ENCODE measurements at regions not wholly inside any gene's neighbourhood (a gene's known extent, or its start where the extent isn't known, plus 50 kb on each side); places are given as distances from the start of the nearest gene placed in this dataset.

- POLR2A ChIA-PET: no interaction called here
- WGBS (ENCODE audit: insufficient coverage): 89% methylated on average over 4 of the region's 4 CpGs
Observed at GRCh38 chr5:174287761-174288160, 242.3 kb downstream of the NSG2 start.

GRCh38 chr5:174288439-174288838, 242.9 kb downstream of the NSG2 start:
- H3K27ac ChIP-seq (ENCODE audit: insufficient read depth in 1 of 2, low read depth in 1 of 2, low read length in 2 of 2, poor library complexity in 1 of 2, severe bottlenecking in 2 of 2): no peak overlapping the region
- no peak overlapping the region for H3K4me3 ChIP-seq (ENCODE audit: control insufficient read depth in 1 of 7, extremely low read depth in 1 of 7, insufficient read depth in 4 of 7, low read depth in 2 of 7, low read length in 6 of 7)
- DNase-seq: no peak
- no peaks in the 10 kb centered on the region for H3K4me1 ChIP-seq (ENCODE audit: control extremely low read depth in 1 of 4, control insufficient read depth in 4 of 4, insufficient read depth in 4 of 4, low read length in 3 of 4)
- no peaks in the 10 kb centered on the region for H3K36me3 ChIP-seq (ENCODE audit: control insufficient read depth in 4 of 4, insufficient read depth in 4 of 4, low read length in 3 of 4)
- no peaks in the 10 kb centered on the region for H3K9me3 ChIP-seq (ENCODE audit: control extremely low read depth in 1 of 5, control insufficient read depth in 4 of 5, insufficient read depth in 2 of 5, low read depth in 1 of 5, low read length in 4 of 5)
- POLR2A ChIA-PET: no interaction called here
- CTCF ChIA-PET: interaction anchor here (0.6 kb wide), 1 partner anchor 249 kb away, joined by 4 read pairs; no protein-coding TSS in a partner anchor
- peaks cover 0 to 14% (median 0%) of the 10 kb centered on the region in 5 experiments for H3K27me3 ChIP-seq (replicated peaks in 2 of 5; ENCODE audit: control insufficient read depth in 4 of 5, insufficient read depth in 5 of 5, low read length in 4 of 5)
- 87% methylated on average over 6 of the region's 6 CpGs for WGBS (ENCODE audit: insufficient coverage)

More at GRCh38 chr5:174287761-174288160, 242.3 kb downstream of the NSG2 start:
- no peak overlapping the region for H3K4me3 ChIP-seq (ENCODE audit: control insufficient read depth in 1 of 7, extremely low read depth in 1 of 7, insufficient read depth in 4 of 7, low read depth in 2 of 7, low read length in 6 of 7)
- no peaks in the 10 kb centered on the region for H3K36me3 ChIP-seq (ENCODE audit: control insufficient read depth in 4 of 4, insufficient read depth in 4 of 4, low read length in 3 of 4)
- peaks cover 0 to 14% (median 0%) of the 10 kb centered on the region in 5 experiments for H3K27me3 ChIP-seq (replicated peaks in 2 of 5; ENCODE audit: control insufficient read depth in 4 of 5, insufficient read depth in 5 of 5, low read length in 4 of 5)
- H3K27ac ChIP-seq (ENCODE audit: insufficient read depth in 1 of 2, low read depth in 1 of 2, low read length in 2 of 2, poor library complexity in 1 of 2, severe bottlenecking in 2 of 2): no peak overlapping the region
- CTCF ChIA-PET: interaction anchor here (0.6 kb wide), 1 partner anchor 248 kb away, joined by 4 read pairs; no protein-coding TSS in a partner anchor
- H3K4me1 ChIP-seq (ENCODE audit: control extremely low read depth in 1 of 4, control insufficient read depth in 4 of 4, insufficient read depth in 4 of 4, low read length in 3 of 4): no peaks in the 10 kb centered on the region
- DNase-seq: no peak
- no peaks in the 10 kb centered on the region for H3K9me3 ChIP-seq (ENCODE audit: control extremely low read depth in 1 of 5, control insufficient read depth in 4 of 5, insufficient read depth in 2 of 5, low read depth in 1 of 5, low read length in 4 of 5)

DNA sequence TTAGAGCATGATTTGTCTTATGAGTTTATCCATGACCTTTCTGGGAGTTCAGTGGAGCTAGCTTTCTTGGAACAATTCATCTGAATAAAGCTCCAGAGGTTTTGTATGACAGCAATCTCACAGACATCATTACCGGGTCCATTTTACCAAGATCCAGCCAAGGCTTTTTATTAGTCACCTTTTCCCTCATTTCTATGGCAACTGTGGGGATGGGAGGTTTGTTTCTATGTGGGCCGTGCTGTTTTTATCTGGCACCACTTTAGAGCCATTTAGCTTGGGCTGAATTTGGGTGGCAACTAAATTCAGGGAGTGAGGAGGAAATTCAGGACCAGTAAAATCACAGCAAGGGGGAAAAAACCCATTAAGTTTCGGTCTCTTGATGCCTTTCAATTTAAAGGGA, 245.7 kb downstream of the NSG2 start:
- no peaks in the 10 kb centered on the region for H3K9me3 ChIP-seq (ENCODE audit: control extremely low read depth in 1 of 5, control insufficient read depth in 4 of 5, insufficient read depth in 2 of 5, low read depth in 1 of 5, low read length in 4 of 5)
- 95% methylated on average over 3 of the region's 3 CpGs for WGBS (ENCODE audit: insufficient coverage)
- no peaks in the 10 kb centered on the region for H3K36me3 ChIP-seq (ENCODE audit: control insufficient read depth in 4 of 4, insufficient read depth in 4 of 4, low read length in 3 of 4)
- H3K27me3 ChIP-seq (replicated peaks in 2 of 5; ENCODE audit: control insufficient read depth in 4 of 5, insufficient read depth in 5 of 5, low read length in 4 of 5): peaks cover 0 to 6% (median 0%) of the 10 kb centered on the region in 5 experiments
- H3K4me3 ChIP-seq (ENCODE audit: control insufficient read depth in 1 of 7, extremely low read depth in 1 of 7, insufficient read depth in 4 of 7, low read depth in 2 of 7, low read length in 6 of 7): no peak overlapping the region
- no peak overlapping the region for H3K27ac ChIP-seq (ENCODE audit: insufficient read depth in 1 of 2, low read depth in 1 of 2, low read length in 2 of 2, poor library complexity in 1 of 2, severe bottlenecking in 2 of 2)
- DNase-seq: no peak
- ChIA-PET POLR2A (no interaction called here), CTCF (no interaction called here)
- no peaks in the 10 kb centered on the region for H3K4me1 ChIP-seq (ENCODE audit: control extremely low read depth in 1 of 4, control insufficient read depth in 4 of 4, insufficient read depth in 4 of 4, low read length in 3 of 4)

GRCh38 chr5:174292348-174292747, 246.8 kb downstream of the NSG2 start:
- DNase-seq: no peak
- Histone ChIP-seq H3K36me3 (ENCODE audit: control insufficient read depth in 4 of 4, insufficient read depth in 4 of 4, low read length in 3 of 4) (no peaks in the 10 kb centered on the region), H3K4me3 (ENCODE audit: control insufficient read depth in 1 of 7, extremely low read depth in 1 of 7, insufficient read depth in 4 of 7, low read depth in 2 of 7, low read length in 6 of 7) (no peak overlapping the region), H3K4me1 (ENCODE audit: control extremely low read depth in 1 of 4, control insufficient read depth in 4 of 4, insufficient read depth in 4 of 4, low read length in 3 of 4) (no peaks in the 10 kb centered on the region), H3K27me3 (replicated peaks in 2 of 5; ENCODE audit: control insufficient read depth in 4 of 5, insufficient read depth in 5 of 5, low read length in 4 of 5) (peaks cover 0 to 3% (median 0%) of the 10 kb centered on the region in 5 experiments), H3K27ac (ENCODE audit: insufficient read depth in 1 of 2, low read depth in 1 of 2, low read length in 2 of 2, poor library complexity in 1 of 2, severe bottlenecking in 2 of 2) (no peak overlapping the region), H3K9me3 (ENCODE audit: control extremely low read depth in 1 of 5, control insufficient read depth in 4 of 5, insufficient read depth in 2 of 5, low read depth in 1 of 5, low read length in 4 of 5) (no peaks in the 10 kb centered on the region)
- POLR2A ChIA-PET: no interaction called here
- WGBS (ENCODE audit: insufficient coverage): 100% methylated on average over 2 of the region's 3 CpGs
- CTCF ChIA-PET: no interaction called here

- Histone ChIP-seq H3K27ac (ENCODE audit: insufficient read depth in 1 of 2, low read depth in 1 of 2, low read length in 2 of 2, poor library complexity in 1 of 2, severe bottlenecking in 2 of 2) (no peak overlapping the region), H3K27me3 (replicated peaks in 2 of 5; ENCODE audit: control insufficient read depth in 4 of 5, insufficient read depth in 5 of 5, low read length in 4 of 5) (peaks cover 0 to 3% (median 0%) of the 10 kb centered on the region in 5 experiments), H3K9me3 (ENCODE audit: control extremely low read depth in 1 of 5, control insufficient read depth in 4 of 5, insufficient read depth in 2 of 5, low read depth in 1 of 5, low read length in 4 of 5) (no peaks in the 10 kb centered on the region), H3K36me3 (ENCODE audit: control insufficient read depth in 4 of 4, insufficient read depth in 4 of 4, low read length in 3 of 4) (no peaks in the 10 kb centered on the region), H3K4me1 (ENCODE audit: control extremely low read depth in 1 of 4, control insufficient read depth in 4 of 4, insufficient read depth in 4 of 4, low read length in 3 of 4) (no peaks in the 10 kb centered on the region), H3K4me3 (ENCODE audit: control insufficient read depth in 1 of 7, extremely low read depth in 1 of 7, insufficient read depth in 4 of 7, low read depth in 2 of 7, low read length in 6 of 7) (no peak overlapping the region)
- ChIA-PET CTCF (no interaction called here), POLR2A (no interaction called here)
- 86% methylated on average over 5 of the region's 6 CpGs for WGBS (ENCODE audit: insufficient coverage)
- no peak for DNase-seq
Observed at GRCh38 chr5:174293006-174293405, 247.5 kb downstream of the NSG2 start.

DNA sequence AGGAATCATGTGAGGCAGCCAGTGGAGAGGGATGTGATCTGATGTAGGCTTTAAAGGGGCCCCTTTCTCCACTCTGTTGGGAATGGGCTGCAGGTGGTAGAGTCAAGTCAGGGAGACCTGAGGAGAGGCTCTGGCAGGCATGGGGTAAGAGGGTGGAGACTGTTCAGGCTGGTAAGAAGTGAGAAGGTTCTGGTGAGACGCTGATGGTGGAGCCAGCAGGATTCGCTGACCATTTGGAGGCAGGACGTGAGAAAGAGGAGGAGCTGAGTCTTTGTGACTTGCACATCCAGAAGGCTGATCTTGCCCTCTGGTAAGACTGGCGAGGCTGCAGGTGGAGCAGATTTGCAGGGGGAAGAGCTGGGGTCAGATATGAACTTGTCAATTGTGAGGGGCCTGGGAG, 248.0 kb downstream of the NSG2 start:
- DNase-seq: no peak
- Histone ChIP-seq H3K27ac (ENCODE audit: insufficient read depth in 1 of 2, low read depth in 1 of 2, low read length in 2 of 2, poor library complexity in 1 of 2, severe bottlenecking in 2 of 2) (no peak overlapping the region), H3K4me1 (ENCODE audit: control extremely low read depth in 1 of 4, control insufficient read depth in 4 of 4, insufficient read depth in 4 of 4, low read length in 3 of 4) (no peaks in the 10 kb centered on the region), H3K4me3 (ENCODE audit: control insufficient read depth in 1 of 7, extremely low read depth in 1 of 7, insufficient read depth in 4 of 7, low read depth in 2 of 7, low read length in 6 of 7) (no peak overlapping the region), H3K27me3 (replicated peaks in 2 of 5; ENCODE audit: control insufficient read depth in 4 of 5, insufficient read depth in 5 of 5, low read length in 4 of 5) (peaks cover 0 to 3% (median 0%) of the 10 kb centered on the region in 5 experiments), H3K9me3 (ENCODE audit: control extremely low read depth in 1 of 5, control insufficient read depth in 4 of 5, insufficient read depth in 2 of 5, low read depth in 1 of 5, low read length in 4 of 5) (no peaks in the 10 kb centered on the region), H3K36me3 (ENCODE audit: control insufficient read depth in 4 of 4, insufficient read depth in 4 of 4, low read length in 3 of 4) (no peaks in the 10 kb centered on the region)
- ChIA-PET CTCF (no interaction called here), POLR2A (no interaction called here)
- WGBS (ENCODE audit: insufficient coverage): 84% methylated on average over 4 of the region's 4 CpGs

GRCh38 chr5:174294891-174295620, 249.6 kb downstream of the NSG2 start:
- H3K4me1 ChIP-seq (ENCODE audit: control extremely low read depth in 1 of 4, control insufficient read depth in 4 of 4, insufficient read depth in 4 of 4, low read length in 3 of 4): no peaks in the 10 kb centered on the region
- 91% methylated on average over 4 of the region's 6 CpGs for WGBS (ENCODE audit: insufficient coverage)
- POLR2A ChIA-PET: no interaction called here
- no peak overlapping the region for H3K27ac ChIP-seq (ENCODE audit: insufficient read depth in 1 of 2, low read depth in 1 of 2, low read length in 2 of 2, poor library complexity in 1 of 2, severe bottlenecking in 2 of 2)
- CTCF ChIA-PET: no interaction called here
- no peaks in the 10 kb centered on the region for H3K36me3 ChIP-seq (ENCODE audit: control insufficient read depth in 4 of 4, insufficient read depth in 4 of 4, low read length in 3 of 4)
- H3K27me3 ChIP-seq (replicated peaks in 2 of 5; ENCODE audit: control insufficient read depth in 4 of 5, insufficient read depth in 5 of 5, low read length in 4 of 5): peaks cover 0 to 7% (median 1%) of the 10 kb centered on the region in 5 experiments
- no peak overlapping the region for H3K4me3 ChIP-seq (ENCODE audit: control insufficient read depth in 1 of 7, extremely low read depth in 1 of 7, insufficient read depth in 4 of 7, low read depth in 2 of 7, low read length in 6 of 7)
- no peaks in the 10 kb centered on the region for H3K9me3 ChIP-seq (ENCODE audit: control extremely low read depth in 1 of 5, control insufficient read depth in 4 of 5, insufficient read depth in 2 of 5, low read depth in 1 of 5, low read length in 4 of 5)
- DNase-seq: no peak

Measured in common myeloid progenitor, CD34-positive (primary cell).